ENCODE measurements at regions not wholly inside any gene's neighbourhood (a gene's known extent, or its start where the extent isn't known, plus 50 kb on each side); places are given as distances from the start of the nearest gene placed in this dataset.
A peak's percentile ranks its signal among the peaks of the same experiment; 100 is the strongest.

GRCh38 chr20:39269493-39270217 lies 307.5 kb downstream of the DHX35 start:
- peaks cover 8% of the 10 kb centered on the region for H3K4me1 Mint-ChIP-seq
- no peaks in the 10 kb centered on the region for H3K9me3 Mint-ChIP-seq
- no peaks in the 10 kb centered on the region for H3K36me3 Mint-ChIP-seq
- no peak overlapping the region for H3K27ac Mint-ChIP-seq
- no peak for DNase-seq (ENCODE audit: low spot score in 2 of 2, unreplicated experiment in 2 of 2)
- TF ChIP-seq CTCF (IDR thresholded peaks at IDR 0.05; ENCODE audit: unreplicated experiment) = no peak
- no peak overlapping the region for H3K4me3 Mint-ChIP-seq
- peaks cover 10% of the 10 kb centered on the region for H3K27me3 Mint-ChIP-seq (ENCODE audit: low read depth)

DNA sequence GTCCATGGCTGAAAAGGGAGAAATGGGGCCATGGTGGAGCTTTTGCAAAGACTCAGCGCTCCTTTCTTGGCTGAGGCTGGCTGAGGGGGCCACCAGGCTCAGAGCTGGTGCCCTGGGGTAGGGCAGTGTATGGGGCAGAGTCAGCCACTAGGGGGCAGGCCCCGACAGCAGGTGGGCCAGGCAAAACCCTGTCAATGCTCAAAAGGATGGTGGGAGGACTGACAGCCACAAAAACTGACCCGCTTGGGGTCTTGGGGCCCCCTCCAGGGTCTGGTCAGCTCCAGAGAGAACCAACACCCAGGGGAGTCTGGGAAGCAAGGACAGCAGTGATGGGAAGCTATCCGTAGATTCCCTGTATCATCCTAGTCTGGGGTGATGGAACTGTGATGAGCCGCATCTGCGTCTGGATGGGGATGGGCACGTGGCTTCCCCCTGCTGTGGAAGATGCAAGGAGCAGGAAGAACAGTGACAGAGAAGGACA lies 306.9 kb downstream of the DHX35 start:
- Mint-ChIP-seq H3K27ac (no peak overlapping the region), H3K4me3 (no peak overlapping the region), H3K36me3 (no peaks in the 10 kb centered on the region), H3K4me1 (peaks cover 8% of the 10 kb centered on the region), H3K9me3 (no peaks in the 10 kb centered on the region), H3K27me3 (ENCODE audit: low read depth) (peaks cover 15% of the 10 kb centered on the region)
- peak; percentile 31 to 82 for DNase-seq (ENCODE audit: low spot score in 2 of 2, unreplicated experiment in 2 of 2)
- peak; percentile 90 for TF ChIP-seq CTCF (IDR thresholded peaks at IDR 0.05; ENCODE audit: unreplicated experiment)

GRCh38 chr20:39268491-39268951 lies 306.4 kb downstream of the DHX35 start:
- no peak for TF ChIP-seq CTCF (IDR thresholded peaks at IDR 0.05; ENCODE audit: unreplicated experiment)
- no peak for DNase-seq (ENCODE audit: low spot score in 2 of 2, unreplicated experiment in 2 of 2)
- peaks cover 8% of the 10 kb centered on the region for H3K4me1 Mint-ChIP-seq
- H3K4me3 Mint-ChIP-seq = no peak overlapping the region
- no peaks in the 10 kb centered on the region for H3K36me3 Mint-ChIP-seq
- no peak overlapping the region for H3K27ac Mint-ChIP-seq
- peaks cover 15% of the 10 kb centered on the region for H3K27me3 Mint-ChIP-seq (ENCODE audit: low read depth)
- H3K9me3 Mint-ChIP-seq = no peaks in the 10 kb centered on the region

DNA sequence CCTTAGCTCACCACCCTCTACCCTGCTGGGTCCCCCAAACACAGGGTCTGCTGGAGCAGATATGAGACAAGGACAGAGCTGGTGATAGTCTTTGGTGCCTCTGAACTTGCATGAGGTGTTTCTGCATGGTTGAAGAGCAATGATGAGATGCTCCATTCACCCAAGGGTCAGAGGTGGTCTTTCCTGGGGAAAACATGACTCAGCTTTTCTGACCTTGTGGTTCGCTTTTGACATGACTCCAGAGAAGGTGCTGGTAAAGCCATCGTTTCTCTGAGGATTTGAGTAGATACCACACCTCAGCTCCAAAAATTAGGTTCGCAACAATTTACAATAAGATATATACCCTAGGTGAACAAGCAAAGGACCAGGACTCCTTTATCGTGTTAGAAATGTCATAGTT lies 304.8 kb downstream of the DHX35 start:
- Mint-ChIP-seq H3K27ac (no peak overlapping the region), H3K27me3 (ENCODE audit: low read depth) (peaks cover 19% of the 10 kb centered on the region), H3K36me3 (no peaks in the 10 kb centered on the region), H3K4me3 (no peak overlapping the region), H3K9me3 (peaks cover 4% of the 10 kb centered on the region), H3K4me1 (peaks cover 8% of the 10 kb centered on the region)
- TF ChIP-seq CTCF (IDR thresholded peaks at IDR 0.05; ENCODE audit: unreplicated experiment) = no peak
- no peak for DNase-seq (ENCODE audit: low spot score in 2 of 2, unreplicated experiment in 2 of 2)

DNA sequence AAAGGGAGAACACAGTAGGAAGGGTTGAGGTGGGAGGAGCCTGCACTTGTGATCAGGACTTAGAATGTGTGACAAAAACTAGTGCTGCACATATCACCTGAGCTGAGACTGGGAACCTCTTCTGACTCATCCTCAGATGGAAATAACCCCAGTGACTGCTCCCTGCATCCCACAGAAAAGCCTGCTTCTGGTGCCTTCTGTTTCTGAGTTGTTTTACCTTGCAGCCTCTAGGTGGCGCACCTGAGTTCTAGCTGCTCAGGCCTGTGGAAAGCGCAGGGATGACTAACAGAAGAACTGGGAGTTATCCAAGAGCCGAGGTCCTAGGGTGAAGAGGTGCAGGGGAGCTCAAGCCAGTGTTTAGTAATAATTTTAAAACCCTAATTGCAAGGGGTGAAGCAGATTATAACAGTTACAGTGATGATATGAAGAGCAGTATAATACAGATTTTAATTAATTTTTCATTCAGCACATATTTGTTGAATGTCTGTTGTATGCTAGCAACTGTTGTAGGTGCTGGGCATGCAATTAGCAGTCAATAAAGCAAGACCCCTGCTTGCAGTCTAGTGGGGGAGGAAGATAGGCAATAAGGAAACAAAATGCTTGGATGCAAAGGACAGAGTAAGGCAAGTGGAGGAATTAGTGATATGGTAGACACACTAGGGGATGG lies 302.5 kb downstream of the DHX35 start:
- H3K9me3 Mint-ChIP-seq = peaks cover 4% of the 10 kb centered on the region
- peak; percentile 85 for TF ChIP-seq CTCF (IDR thresholded peaks at IDR 0.05; ENCODE audit: unreplicated experiment)
- H3K4me3 Mint-ChIP-seq = no peak overlapping the region
- peak; percentile 28 to 76 for DNase-seq (ENCODE audit: low spot score in 2 of 2, unreplicated experiment in 2 of 2)
- H3K4me1 Mint-ChIP-seq = peaks cover 3% of the 10 kb centered on the region
- H3K27ac Mint-ChIP-seq = no peak overlapping the region
- H3K27me3 Mint-ChIP-seq (ENCODE audit: low read depth) = peaks cover 15% of the 10 kb centered on the region
- H3K36me3 Mint-ChIP-seq = no peaks in the 10 kb centered on the region

Data from mesothelial cell of epicardium (in vitro differentiated cells).